H9 (cell line): ENCODE measurements at regions not wholly inside any gene's neighbourhood (a gene's known extent, or its start where the extent isn't known, plus 50 kb on each side); places are given as distances from the start of the nearest gene placed in this dataset.

Experiments
- DNase-seq: peaks from one replicate; pipeline ENCODE4 v3.0.0-alpha.2; 2017
- H2AFZ ChIP-seq: one replicate; pipeline ENCODE4 v1.6.1; 2013; ENCODE audit warnings: mild to moderate bottlenecking, low read length, control low read depth, moderate library complexity
- H2AK5ac ChIP-seq: 2 replicates; pipeline ENCODE4 v1.6.1; 2013; ENCODE audit warnings: low read length, control low read depth, mixed read lengths; ENCODE audit not compliant: insufficient read length
- H2BK120ac ChIP-seq: one replicate; pipeline ENCODE4 v1.6.1; 2013; ENCODE audit warnings: low read depth, mild to moderate bottlenecking, low read length, control low read depth, inconsistent platforms; ENCODE audit not compliant: poor library complexity, severe bottlenecking
- H2BK12ac ChIP-seq: 2 replicates; pipeline ENCODE4 v1.6.1; 2013; ENCODE audit warnings: low read length, control low read depth, mixed read lengths, low read depth; ENCODE audit not compliant: insufficient read length
- H2BK15ac ChIP-seq: 2 replicates; pipeline ENCODE4 v1.6.1; 2013; ENCODE audit warnings: low read depth, low read length, control low read depth
- H2BK20ac ChIP-seq: one replicate; pipeline ENCODE4 v1.6.1; 2013; ENCODE audit warnings: low read depth, mild to moderate bottlenecking, low read length, control low read depth, inconsistent platforms; ENCODE audit not compliant: poor library complexity, severe bottlenecking
- H2BK5ac ChIP-seq: 2 replicates; pipeline ENCODE4 v1.6.1; 2013; ENCODE audit warnings: low read length, control low read depth, mixed read lengths; ENCODE audit not compliant: insufficient read length
- H3K14ac ChIP-seq: 2 replicates; pipeline ENCODE4 v1.6.1; 2013; ENCODE audit warnings: low read length, control low read depth; ENCODE audit not compliant: insufficient read depth
- H3K18ac ChIP-seq: 2 replicates; pipeline ENCODE4 v1.6.1; 2013; ENCODE audit warnings: low read depth, mild to moderate bottlenecking, mixed read lengths, low read length, control low read depth; ENCODE audit not compliant: insufficient read length
- H3K23ac ChIP-seq: 2 replicates; pipeline ENCODE4 v1.6.1; 2013; ENCODE audit warnings: low read length, control low read depth, mixed read lengths, low read depth; ENCODE audit not compliant: insufficient read length
- H3K23me2 ChIP-seq: 2 replicates; pipeline ENCODE4 v1.6.1; 2013; ENCODE audit warnings: low read depth, mild to moderate bottlenecking, mixed read lengths, low read length, control low read depth; ENCODE audit not compliant: insufficient read length, poor library complexity, severe bottlenecking
- H3K27ac ChIP-seq: 2 replicates; pipeline ENCODE4 v1.5.1; 2013; ENCODE audit warnings: low read length, control low read depth, mixed read lengths, low read depth; ENCODE audit not compliant: insufficient read length
- H3K27me3 ChIP-seq: 2 replicates; pipeline ENCODE4 v1.6.1; 2013; ENCODE audit warnings: low read length, control low read depth, inconsistent platforms; ENCODE audit not compliant: insufficient read depth
- H3K4ac ChIP-seq: 2 replicates; pipeline ENCODE4 v1.6.1; 2013; ENCODE audit warnings: low read depth, mild to moderate bottlenecking, control low read depth, inconsistent platforms, low read length, moderate library complexity
- H3K4me1 ChIP-seq: 2 replicates; pipeline ENCODE4 v1.6.1; 2013; ENCODE audit warnings: low read length, control low read depth, inconsistent platforms; ENCODE audit not compliant: insufficient read depth
- H3K4me2 ChIP-seq: 2 replicates; pipeline ENCODE4 v1.6.1; 2013; ENCODE audit warnings: low read length, control low read depth, mixed read lengths; ENCODE audit not compliant: insufficient read length, insufficient read depth
- H3K56ac ChIP-seq: 2 replicates; pipeline ENCODE4 v1.6.1; 2013; ENCODE audit warnings: low read depth, mild to moderate bottlenecking, mixed read lengths, low read length, control low read depth; ENCODE audit not compliant: insufficient read length
- H3K79me1 ChIP-seq: 2 replicates; pipeline ENCODE4 v1.6.1; 2013; ENCODE audit warnings: low read depth, mild to moderate bottlenecking, moderate library complexity, low read length, control low read depth, inconsistent platforms; ENCODE audit not compliant: insufficient read depth, poor library complexity, severe bottlenecking
- H3K79me2 ChIP-seq: 2 replicates; pipeline ENCODE4 v1.6.1; 2013; ENCODE audit warnings: low read length, control low read depth, inconsistent platforms; ENCODE audit not compliant: insufficient read depth
- H3K9ac ChIP-seq: 2 replicates; pipeline ENCODE4 v1.6.1; 2013; ENCODE audit warnings: low read length, control low read depth, mixed read lengths; ENCODE audit not compliant: insufficient read length; ENCODE audit errors: extremely low read depth
- H3K9me3 ChIP-seq: one replicate; pipeline ENCODE4 v1.6.1; 2013; ENCODE audit warnings: low read depth, low read length, inconsistent platforms; ENCODE audit not compliant: control insufficient read depth
- H3T11ph ChIP-seq: one replicate; pipeline ENCODE4 v1.6.1; 2013; ENCODE audit warnings: mild to moderate bottlenecking, low read length, control low read depth, inconsistent platforms
- H4K20me1 ChIP-seq: one replicate; pipeline ENCODE4 v1.6.1; 2013; ENCODE audit not compliant: control insufficient read depth, insufficient read length, insufficient read depth
- H4K5ac ChIP-seq: 2 replicates; pipeline ENCODE4 v1.6.1; 2013; ENCODE audit warnings: low read depth, mild to moderate bottlenecking, mixed read lengths, low read length, control low read depth; ENCODE audit not compliant: insufficient read length
- H4K8ac ChIP-seq: replicated peaks from 2 replicates; pipeline ENCODE4 v1.6.1; 2013; ENCODE audit warnings: low read length, control low read depth, mixed read lengths, low read depth; ENCODE audit not compliant: insufficient read length
- H4K91ac ChIP-seq: 2 replicates; pipeline ENCODE4 v1.6.1; 2013; ENCODE audit warnings: low read depth, mild to moderate bottlenecking, moderate library complexity, mixed read lengths, low read length, control low read depth; ENCODE audit not compliant: insufficient read length
- H3K27ac Mint-ChIP-seq, 3 experiments: 2 replicates in 2 of 3; 3 replicates in 1 of 3; pipeline ENCODE4 v1.8.0; 2020 to 2021; ENCODE audit warnings: mixed read lengths in 3 of 3, mild to moderate bottlenecking in 1 of 3, moderate library complexity in 1 of 3
- H3K27me3 Mint-ChIP-seq: 2 replicates; pipeline ENCODE4 v1.8.0; 2021; ENCODE audit warnings: low read depth, mild to moderate bottlenecking, moderate library complexity, mixed read lengths
- H3K36me3 Mint-ChIP-seq, 3 experiments: 2 replicates in 2 of 3; 3 replicates in 1 of 3; pipeline ENCODE4 v1.8.0; 2020 to 2021; ENCODE audit warnings: low read depth in 3 of 3, mixed read lengths in 3 of 3; ENCODE audit not compliant: insufficient read depth in 1 of 3
- H3K4me1 Mint-ChIP-seq, 2 experiments: 2 replicates each; pipeline ENCODE4 v1.8.0; 2020; ENCODE audit warnings: mixed read lengths in 2 of 2
- H3K4me3 Mint-ChIP-seq, 2 experiments: 2 replicates in 1 of 2; 3 replicates in 1 of 2; pipeline ENCODE4 v1.8.0; 2020 to 2021; ENCODE audit warnings: mild to moderate bottlenecking in 2 of 2, mixed read lengths in 2 of 2, moderate library complexity in 1 of 2
- H3K9me3 Mint-ChIP-seq, 2 experiments: 2 replicates in 1 of 2; 3 replicates in 1 of 2; pipeline ENCODE4 v1.8.0; 2020; ENCODE audit warnings: mild to moderate bottlenecking in 2 of 2, mixed read lengths in 2 of 2, moderate library complexity in 1 of 2
- WGBS: extraction: QIAGEN DNeasy Blood & Tissue Kit; methylation state at CpG from one replicate; pipeline ENCODE4 v1.1.7; 2013; ENCODE audit warnings: missing lambda C conversion rate, low lambda C conversion rate, mixed read lengths; ENCODE audit not compliant: insufficient read length; ENCODE audit errors: extremely low coverage; 5-methylcytosine and 5-hydroxymethylcytosine counted together
- TF ChIP-seq, protein P1 (sequence below): fragments of 200-600 bp; sonication (generic); conservative IDR thresholded peaks from 3 replicates; pipeline ENCODE4 v1.8.0; 2021; ENCODE audit warnings: antibody characterized with exemption, mild to moderate bottlenecking

DNA sequence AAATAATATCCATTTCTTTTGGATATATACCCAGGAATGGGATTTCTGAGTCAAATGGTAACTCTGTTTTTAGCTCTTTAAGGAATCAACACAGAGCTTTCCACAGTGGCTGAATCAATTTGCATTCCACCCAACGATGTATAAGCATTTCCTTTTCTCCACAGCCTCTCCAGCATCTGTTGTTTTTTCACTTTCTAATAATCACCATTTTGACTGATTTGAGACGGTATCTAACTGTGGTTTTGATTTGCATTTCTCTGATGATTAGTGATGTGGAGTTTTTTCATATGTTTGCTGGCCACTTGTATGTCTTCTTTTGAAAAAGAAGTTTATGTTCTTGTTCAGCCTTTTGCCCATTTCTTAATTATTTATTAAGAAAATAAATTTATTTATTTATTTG lies 352.2 kb upstream of the OBI1 start:
- Histone ChIP-seq H3K23me2 (no peaks in the 10 kb centered on the region), H4K91ac (no peak overlapping the region), H3K18ac (no peak overlapping the region), H2AK5ac (no peak overlapping the region), H3K27ac (no peak overlapping the region), H2BK120ac (no peak overlapping the region), H2BK12ac (no peak overlapping the region), H4K20me1 (no peaks in the 10 kb centered on the region), H2BK5ac (no peak overlapping the region), H3K9ac (no peak overlapping the region), H3K23ac (no peak overlapping the region), H2BK20ac (no peak overlapping the region), H3K79me1 (no peaks in the 10 kb centered on the region), H3K4me1 (no peaks in the 10 kb centered on the region), H2AFZ (no peak overlapping the region), H3K14ac (no peak overlapping the region), H3K56ac (no peak overlapping the region), H3K79me2 (no peaks in the 10 kb centered on the region), H3K4me2 (no peak overlapping the region), H2BK15ac (no peak overlapping the region), H4K8ac (no peak overlapping the region), H3T11ph (no peak overlapping the region), H3K4ac (no peak overlapping the region), H3K9me3 (no peaks in the 10 kb centered on the region), H3K27me3 (no peaks in the 10 kb centered on the region), H4K5ac (no peak overlapping the region)
- DNase-seq = no peak
- Mint-ChIP-seq H3K27me3 (peaks cover 4% of the 10 kb centered on the region), H3K9me3 (no peaks in the 10 kb centered on the region), H3K4me3 (no peak overlapping the region), H3K27ac (no peak overlapping the region), H3K4me1 (no peaks in the 10 kb centered on the region), H3K36me3 (no peaks in the 10 kb centered on the region; a peak in 1 of 7 replicates)
- TF ChIP-seq, protein P1, sequence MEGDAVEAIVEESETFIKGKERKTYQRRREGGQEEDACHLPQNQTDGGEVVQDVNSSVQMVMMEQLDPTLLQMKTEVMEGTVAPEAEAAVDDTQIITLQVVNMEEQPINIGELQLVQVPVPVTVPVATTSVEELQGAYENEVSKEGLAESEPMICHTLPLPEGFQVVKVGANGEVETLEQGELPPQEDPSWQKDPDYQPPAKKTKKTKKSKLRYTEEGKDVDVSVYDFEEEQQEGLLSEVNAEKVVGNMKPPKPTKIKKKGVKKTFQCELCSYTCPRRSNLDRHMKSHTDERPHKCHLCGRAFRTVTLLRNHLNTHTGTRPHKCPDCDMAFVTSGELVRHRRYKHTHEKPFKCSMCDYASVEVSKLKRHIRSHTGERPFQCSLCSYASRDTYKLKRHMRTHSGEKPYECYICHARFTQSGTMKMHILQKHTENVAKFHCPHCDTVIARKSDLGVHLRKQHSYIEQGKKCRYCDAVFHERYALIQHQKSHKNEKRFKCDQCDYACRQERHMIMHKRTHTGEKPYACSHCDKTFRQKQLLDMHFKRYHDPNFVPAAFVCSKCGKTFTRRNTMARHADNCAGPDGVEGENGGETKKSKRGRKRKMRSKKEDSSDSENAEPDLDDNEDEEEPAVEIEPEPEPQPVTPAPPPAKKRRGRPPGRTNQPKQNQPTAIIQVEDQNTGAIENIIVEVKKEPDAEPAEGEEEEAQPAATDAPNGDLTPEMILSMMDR = no peak
- WGBS = no CpG with 5 or more reads among the region's 2 CpGs
